ENCODE measurements at regions not wholly inside any gene's neighbourhood (a gene's known extent, or its start where the extent isn't known, plus 50 kb on each side); places are given as distances from the start of the nearest gene placed in this dataset.

DNA sequence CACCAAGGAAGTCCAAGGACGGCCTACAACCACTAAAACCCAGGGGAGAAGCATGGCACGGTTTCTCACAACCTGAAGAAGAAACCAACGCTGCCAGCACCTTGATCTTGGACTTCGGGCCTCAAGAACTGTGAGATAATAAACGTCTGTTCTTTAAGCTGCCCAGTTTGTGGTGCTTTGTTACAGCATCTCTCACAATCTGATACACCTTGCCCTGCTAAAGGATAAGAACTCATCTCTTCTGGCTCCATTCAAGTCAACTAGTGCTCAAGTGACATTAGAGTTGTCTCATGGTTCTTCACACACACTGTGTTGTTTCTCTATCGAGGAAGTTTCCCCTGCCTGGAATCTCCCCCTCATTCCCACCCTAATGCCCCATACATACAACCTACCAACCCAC lies 314.4 kb upstream of the RUNX1 start:
- TF ChIP-seq, protein P1, sequence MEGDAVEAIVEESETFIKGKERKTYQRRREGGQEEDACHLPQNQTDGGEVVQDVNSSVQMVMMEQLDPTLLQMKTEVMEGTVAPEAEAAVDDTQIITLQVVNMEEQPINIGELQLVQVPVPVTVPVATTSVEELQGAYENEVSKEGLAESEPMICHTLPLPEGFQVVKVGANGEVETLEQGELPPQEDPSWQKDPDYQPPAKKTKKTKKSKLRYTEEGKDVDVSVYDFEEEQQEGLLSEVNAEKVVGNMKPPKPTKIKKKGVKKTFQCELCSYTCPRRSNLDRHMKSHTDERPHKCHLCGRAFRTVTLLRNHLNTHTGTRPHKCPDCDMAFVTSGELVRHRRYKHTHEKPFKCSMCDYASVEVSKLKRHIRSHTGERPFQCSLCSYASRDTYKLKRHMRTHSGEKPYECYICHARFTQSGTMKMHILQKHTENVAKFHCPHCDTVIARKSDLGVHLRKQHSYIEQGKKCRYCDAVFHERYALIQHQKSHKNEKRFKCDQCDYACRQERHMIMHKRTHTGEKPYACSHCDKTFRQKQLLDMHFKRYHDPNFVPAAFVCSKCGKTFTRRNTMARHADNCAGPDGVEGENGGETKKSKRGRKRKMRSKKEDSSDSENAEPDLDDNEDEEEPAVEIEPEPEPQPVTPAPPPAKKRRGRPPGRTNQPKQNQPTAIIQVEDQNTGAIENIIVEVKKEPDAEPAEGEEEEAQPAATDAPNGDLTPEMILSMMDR (IDR thresholded peaks at IDR 0.05; ENCODE audit: insufficient read depth, low read depth, low read length) = no peak
- no peak for DNase-seq (ENCODE audit: low read depth)
- no peak overlapping the region for H3K4me3 ChIP-seq (ENCODE audit: low read depth, low read length)

DNA sequence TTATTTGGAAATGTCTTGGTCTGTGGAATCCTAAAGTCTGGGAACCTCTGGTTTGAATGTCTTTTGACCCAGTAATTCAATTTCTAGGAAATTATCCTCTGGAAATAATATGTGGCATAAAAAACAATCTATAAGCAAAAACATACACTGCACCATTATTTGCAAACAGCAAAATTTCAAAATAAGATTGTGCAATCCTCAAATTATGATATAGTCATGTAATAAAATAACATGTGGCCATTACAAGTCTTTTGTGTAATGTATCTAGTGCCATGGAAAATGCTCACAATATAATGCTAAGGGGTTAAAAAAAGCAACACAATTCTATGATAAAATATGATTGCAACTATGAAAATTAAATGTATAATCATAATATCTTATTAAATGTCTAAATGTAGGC lies 312.9 kb upstream of the RUNX1 start:
- TF ChIP-seq, protein P1 (IDR thresholded peaks at IDR 0.05; ENCODE audit: insufficient read depth, low read depth, low read length) = no peak
- no peak for DNase-seq (ENCODE audit: low read depth)
- H3K4me3 ChIP-seq (ENCODE audit: low read depth, low read length) = no peak overlapping the region

DNA sequence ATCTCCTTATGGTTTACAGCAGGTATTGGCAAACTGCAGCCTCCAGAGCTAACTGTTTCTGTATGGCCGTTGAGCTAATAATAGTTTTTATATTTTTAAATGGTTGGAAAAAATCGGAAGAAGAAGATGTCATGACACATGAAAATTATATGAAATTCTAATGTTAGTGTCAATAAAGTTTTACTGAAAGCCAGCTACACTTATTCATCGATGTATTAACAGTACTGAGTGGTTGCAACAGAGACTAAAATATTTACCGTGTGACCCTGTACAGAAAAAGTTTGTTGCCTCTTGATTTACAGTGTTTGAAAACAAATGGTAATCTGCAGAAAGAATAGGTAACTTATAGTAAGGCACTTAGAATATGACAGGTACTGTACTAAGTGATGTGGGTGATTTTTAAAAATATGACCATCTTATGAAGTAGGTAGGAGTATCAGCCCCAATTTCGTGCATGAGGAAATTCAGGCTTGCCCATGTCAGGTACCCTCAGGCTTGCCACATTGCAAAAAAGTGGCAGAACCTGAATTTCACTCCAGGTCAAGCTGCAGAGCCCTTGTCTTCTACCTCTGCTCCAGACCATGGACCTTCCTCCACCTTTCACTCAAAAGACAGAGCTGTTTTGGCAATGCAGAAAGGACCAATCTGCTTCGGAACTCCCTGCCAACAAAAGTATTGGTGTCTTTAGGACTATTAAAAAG lies 311.9 kb upstream of the RUNX1 start:
- no peak overlapping the region for H3K4me3 ChIP-seq (ENCODE audit: low read depth, low read length)
- TF ChIP-seq, protein P1 (IDR thresholded peaks at IDR 0.05; ENCODE audit: insufficient read depth, low read depth, low read length) = no peak
- DNase-seq (ENCODE audit: low read depth) = no peak

DNA sequence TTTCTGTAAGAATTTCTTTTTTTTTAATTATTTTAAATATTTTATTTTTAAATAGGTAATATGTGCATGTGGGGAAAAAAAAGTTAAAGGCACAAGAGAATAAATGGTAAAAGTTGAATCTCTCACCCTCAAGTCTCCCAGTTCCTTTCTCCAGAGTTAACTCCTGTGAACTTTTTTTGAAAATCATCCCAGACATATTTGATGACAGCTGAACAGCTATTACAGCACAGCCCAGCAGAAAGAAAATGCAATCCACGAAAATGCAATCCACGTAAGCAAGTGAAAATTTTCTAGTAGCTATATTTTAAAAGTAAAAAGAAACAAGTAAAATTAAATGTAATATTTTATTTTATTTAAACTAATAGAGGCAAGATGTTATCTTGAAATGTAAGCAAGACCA lies 310.0 kb upstream of the RUNX1 start:
- TF ChIP-seq, protein P1 (IDR thresholded peaks at IDR 0.05; ENCODE audit: insufficient read depth, low read depth, low read length) = no peak
- no peak overlapping the region for H3K4me3 ChIP-seq (ENCODE audit: low read depth, low read length)
- DNase-seq (ENCODE audit: low read depth) = no peak

DNA sequence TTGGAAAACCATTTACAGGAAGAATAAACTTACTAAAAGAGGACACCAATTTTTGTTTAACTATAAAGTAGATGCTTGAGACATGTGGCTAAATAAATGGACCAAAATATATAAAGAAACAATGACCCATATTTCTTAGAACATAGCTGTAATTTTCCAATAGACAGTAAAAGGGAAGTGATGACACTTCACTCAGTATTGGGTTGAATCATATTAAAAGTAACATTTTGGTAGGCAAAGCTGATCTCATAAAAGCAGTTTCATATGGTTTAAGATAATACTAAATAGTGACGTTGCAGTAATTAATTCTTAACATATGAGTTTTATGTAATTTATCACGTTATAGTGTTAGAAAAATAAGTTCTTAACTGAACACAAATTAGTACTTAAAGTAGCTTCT lies 308.9 kb upstream of the RUNX1 start:
- TF ChIP-seq, protein P1 (IDR thresholded peaks at IDR 0.05; ENCODE audit: insufficient read depth, low read depth, low read length) = no peak
- H3K4me3 ChIP-seq (ENCODE audit: low read depth, low read length) = no peak overlapping the region
- DNase-seq (ENCODE audit: low read depth) = no peak

DNA sequence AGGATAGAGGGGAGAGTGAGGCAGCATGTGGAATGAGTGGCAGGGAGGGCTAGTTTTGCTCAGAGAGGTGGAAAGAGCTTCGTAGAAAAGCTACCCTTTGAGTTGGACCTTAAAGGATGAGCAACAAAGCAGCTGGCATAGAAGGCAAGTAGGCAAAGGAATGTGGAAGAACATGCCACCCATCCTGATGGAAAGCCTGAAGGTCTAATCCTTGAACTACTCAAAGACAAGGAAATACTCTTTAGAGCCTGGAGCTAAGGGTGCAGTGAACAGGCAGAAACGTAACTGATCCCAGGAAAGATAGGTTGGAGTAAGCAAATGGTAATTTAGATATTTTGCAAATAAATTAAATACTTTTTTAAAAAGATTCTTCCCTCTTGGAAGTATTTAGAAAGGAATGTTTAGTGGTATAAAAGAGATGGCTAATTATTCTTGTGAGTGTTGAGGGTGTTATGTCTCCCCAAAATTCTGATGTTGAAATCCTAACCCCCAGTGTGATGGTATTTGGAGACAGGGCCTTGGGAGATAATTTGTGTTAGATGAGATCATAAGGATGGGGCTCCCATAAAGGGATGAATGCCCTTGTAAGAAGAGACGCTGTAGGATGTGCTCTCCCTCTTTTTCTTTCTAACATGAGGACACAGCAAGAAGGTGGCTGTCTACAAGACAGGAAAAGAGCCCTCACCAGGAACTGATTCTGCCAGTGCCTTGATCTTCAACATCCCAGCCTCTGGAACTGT lies 308.1 kb upstream of the RUNX1 start:
- H3K4me3 ChIP-seq (ENCODE audit: low read depth, low read length) = no peak overlapping the region
- TF ChIP-seq, protein P1 (IDR thresholded peaks at IDR 0.05; ENCODE audit: insufficient read depth, low read depth, low read length) = no peak
- no peak for DNase-seq (ENCODE audit: low read depth)

All from fibroblast of villous mesenchyme (primary cell).